NCI-H2196 (cell line): ENCODE measurements at regions not wholly inside any gene's neighbourhood (a gene's known extent, or its start where the extent isn't known, plus 50 kb on each side); places are given as distances from the start of the nearest gene placed in this dataset.
A peak's percentile ranks its signal among the peaks of the same experiment; 100 is the strongest.

Experiments
- DNase-seq: peaks from one replicate; lab custom pipeline; 2025; ENCODE audit not compliant: unreplicated experiment; lab: John Stamatoyannopoulos, UW

- DNase-seq = no peak
Observed at GRCh38 chr12:58513852-58514251, 406.5 kb downstream of the LRIG3 start.

- no peak for DNase-seq
Observed at GRCh38 chr12:58519839-58520238, 400.5 kb downstream of the LRIG3 start.

- DNase-seq = no peak
Observed at GRCh38 chr12:58521152-58521551, 399.2 kb downstream of the LRIG3 start.

- no peak for DNase-seq
Observed at GRCh38 chr12:58521796-58522195, 398.5 kb downstream of the LRIG3 start.

GRCh38 chr12:58523360-58523759 is 396.9 kb downstream of the LRIG3 start:
- no peak for DNase-seq

- no peak for DNase-seq
Observed at GRCh38 chr12:58528271-58528670, 392.0 kb downstream of the LRIG3 start.

GRCh38 chr12:58529114-58529665 is 391.1 kb downstream of the LRIG3 start:
- DNase-seq = no peak

GRCh38 chr12:58529897-58530741 is 390.2 kb downstream of the LRIG3 start:
- no peak for DNase-seq

- no peak for DNase-seq
Observed at GRCh38 chr12:58530742-58531062, 389.6 kb downstream of the LRIG3 start.

- DNase-seq = no peak
Observed at GRCh38 chr12:58532855-58533608, 387.3 kb downstream of the LRIG3 start.

- DNase-seq = no peak
Observed at GRCh38 chr12:58533652-58534051, 386.7 kb downstream of the LRIG3 start.

- no peak for DNase-seq
Observed at GRCh38 chr12:58537278-58537677, 383.0 kb downstream of the LRIG3 start.

GRCh38 chr12:58539295-58539694 is 381.0 kb downstream of the LRIG3 start:
- no peak for DNase-seq

- DNase-seq = peak; percentile 87
Observed at GRCh38 chr12:58540480-58541299, 379.6 kb downstream of the LRIG3 start.

- DNase-seq = no peak
Observed at GRCh38 chr12:58541300-58541690, 379.0 kb downstream of the LRIG3 start.

- no peak for DNase-seq
Observed at GRCh38 chr12:58544281-58544680, 376.0 kb downstream of the LRIG3 start.

- DNase-seq = no peak
Observed at GRCh38 chr12:58547217-58547616, 373.1 kb downstream of the LRIG3 start.

- DNase-seq = no peak
Observed at GRCh38 chr12:58548801-58549200, 371.5 kb downstream of the LRIG3 start.

- no peak for DNase-seq
Observed at GRCh38 chr12:58554522-58555157, 365.7 kb downstream of the LRIG3 start.

GRCh38 chr12:58557171-58557570 is 363.1 kb downstream of the LRIG3 start:
- DNase-seq = no peak

GRCh38 chr12:58557661-58558060 is 362.6 kb downstream of the LRIG3 start:
- DNase-seq = no peak
